ENCODE measurements at regions not wholly inside any gene's neighbourhood (a gene's known extent, or its start where the extent isn't known, plus 50 kb on each side); places are given as distances from the start of the nearest gene placed in this dataset.
"Not testable (repeated sequence)": the region's sequence is repeated elsewhere in the genome, so short reads cannot be mapped to it uniquely, and the experiment has no call there.

- ATAC-seq: no peak
- no peak for TF ChIP-seq PATZ1 (CRISPR knock-in tag; IDR thresholded peaks at IDR 0.05; ENCODE audit: borderline replicate concordance)
- no peak for TF ChIP-seq ZFP30 (CRISPR knock-in tag; IDR thresholded peaks at IDR 0.05)
- TF ChIP-seq CSRNP3 (CRISPR knock-in tag; IDR thresholded peaks at IDR 0.05): no peak
- TF ChIP-seq BACH2 (CRISPR knock-in tag; IDR thresholded peaks at IDR 0.05; ENCODE audit: borderline replicate concordance): no peak
- no peak for TF ChIP-seq OSR1 (CRISPR knock-in tag; IDR thresholded peaks at IDR 0.05)
- no peak for TF ChIP-seq RARB (CRISPR knock-in tag; IDR thresholded peaks at IDR 0.05)
- TF ChIP-seq ZNF70 (CRISPR knock-in tag; IDR thresholded peaks at IDR 0.05): no peak
- TF ChIP-seq ESRRG (CRISPR knock-in tag; IDR thresholded peaks at IDR 0.05): no peak
- no peak for TF ChIP-seq ARNTL (CRISPR knock-in tag; IDR thresholded peaks at IDR 0.05; ENCODE audit: borderline replicate concordance, low read depth)
- TF ChIP-seq TOX (CRISPR knock-in tag; IDR thresholded peaks at IDR 0.05; ENCODE audit: borderline replicate concordance): no peak
- no peak for TF ChIP-seq CREB5 (CRISPR knock-in tag; IDR thresholded peaks at IDR 0.05; ENCODE audit: low read depth)
- no peak for TF ChIP-seq POU6F1 (CRISPR knock-in tag; IDR thresholded peaks at IDR 0.05; ENCODE audit: borderline replicate concordance, low read depth)
- TF ChIP-seq CSDC2 (CRISPR knock-in tag; IDR thresholded peaks at IDR 0.05): no peak
- no peak for TF ChIP-seq ZC3H10 (CRISPR knock-in tag; IDR thresholded peaks at IDR 0.05)
- TF ChIP-seq TCF4 (CRISPR knock-in tag; IDR thresholded peaks at IDR 0.05; ENCODE audit: borderline replicate concordance): no peak
- no peak for TF ChIP-seq SNAI2 (CRISPR knock-in tag; IDR thresholded peaks at IDR 0.05)
- TF ChIP-seq TSHZ2 (CRISPR knock-in tag; IDR thresholded peaks at IDR 0.05): no peak
- no peak for TF ChIP-seq ZNF8 (CRISPR knock-in tag; IDR thresholded peaks at IDR 0.05)
- no peak for TF ChIP-seq PPARA (CRISPR knock-in tag; IDR thresholded peaks at IDR 0.05; ENCODE audit: borderline replicate concordance)
- no peak for TF ChIP-seq ZFP3 (CRISPR knock-in tag; IDR thresholded peaks at IDR 0.05)
These were observed 808.7 kb downstream of the CENPC start for GRCh38 chr4:66736606-66737005.

- TF ChIP-seq ZFP30 (CRISPR knock-in tag; IDR thresholded peaks at IDR 0.05) (no peak), CSRNP3 (CRISPR knock-in tag; IDR thresholded peaks at IDR 0.05) (no peak), TOX (CRISPR knock-in tag; IDR thresholded peaks at IDR 0.05; ENCODE audit: borderline replicate concordance) (no peak), ZNF70 (CRISPR knock-in tag; IDR thresholded peaks at IDR 0.05) (no peak), ARNTL (CRISPR knock-in tag; IDR thresholded peaks at IDR 0.05; ENCODE audit: borderline replicate concordance, low read depth) (no peak), PPARA (CRISPR knock-in tag; IDR thresholded peaks at IDR 0.05; ENCODE audit: borderline replicate concordance) (no peak), ISL1 (CRISPR knock-in tag; IDR thresholded peaks at IDR 0.05) (no peak), GLIS3 (CRISPR knock-in tag; IDR thresholded peaks at IDR 0.05) (no peak), CREB5 (CRISPR knock-in tag; IDR thresholded peaks at IDR 0.05; ENCODE audit: low read depth) (no peak), ESRRG (CRISPR knock-in tag; IDR thresholded peaks at IDR 0.05) (no peak), ZFP3 (CRISPR knock-in tag; IDR thresholded peaks at IDR 0.05) (no peak), ZC3H10 (CRISPR knock-in tag; IDR thresholded peaks at IDR 0.05) (no peak)
- no peak for ATAC-seq
These were observed 817.0 kb downstream of the CENPC start for GRCh38 chr4:66728280-66728679.

- not testable (repeated sequence) for ATAC-seq
These were observed 832.9 kb downstream of the CENPC start for GRCh38 chr4:66712301-66712921.
